BE2C (cell line): ENCODE measurements at regions not wholly inside any gene's neighbourhood (a gene's known extent, or its start where the extent isn't known, plus 50 kb on each side); places are given as distances from the start of the nearest gene placed in this dataset.

Experiments
- DNase-seq: peaks from one replicate; pipeline ENCODE4 v3.0.0-alpha.2; 2020
- H3K27me3 ChIP-seq: fragments of 250-450 bp; sonication (Bioruptor Pico); 2 replicates; pipeline ENCODE4 v1.5.1; 2020; ENCODE audit warnings: mild to moderate bottlenecking
- H3K36me3 ChIP-seq: fragments of 250-450 bp; sonication (Bioruptor Pico); 2 replicates; pipeline ENCODE4 v1.5.1; 2020; ENCODE audit warnings: mild to moderate bottlenecking
- H3K4me1 ChIP-seq: fragments of 250-450 bp; sonication (Bioruptor Pico); 2 replicates; pipeline ENCODE4 v1.5.1; 2020
- H3K4me3 ChIP-seq: 2 replicates; pipeline ENCODE4 v1.5.1; 2011; ENCODE audit warnings: low read depth, low read length
- H3K9me3 ChIP-seq: fragments of 250-450 bp; sonication (Bioruptor Pico); 2 replicates; pipeline ENCODE4 v1.5.1; 2020
- CTCF ChIP-seq: IDR thresholded peaks from 2 replicates; pipeline ENCODE4 v1.5.1; 2012; ENCODE audit warnings: mild to moderate bottlenecking, low read depth, low read length

DNA sequence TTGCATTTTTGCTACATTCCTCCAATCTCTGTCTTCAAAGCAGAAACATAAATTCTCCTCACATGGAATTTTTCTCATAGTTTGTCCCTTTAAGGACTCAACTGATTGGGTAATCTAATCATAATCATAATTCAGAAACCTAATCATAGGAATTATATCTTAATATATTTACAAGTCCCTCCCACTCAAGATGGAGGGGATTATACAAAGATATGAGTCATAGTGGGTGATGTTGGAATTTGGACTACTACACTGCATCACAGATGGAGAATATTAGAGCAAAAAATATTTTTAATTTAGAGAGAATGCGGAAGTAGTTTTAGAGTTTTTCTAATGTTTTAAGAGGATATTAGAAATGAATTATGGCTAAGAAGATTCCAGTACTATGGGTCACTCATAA lies 1034.0 kb downstream of the DTWD2 start:
- DNase-seq = no peak
- H3K9me3 ChIP-seq = no peaks in the 10 kb centered on the region; the same call in 1 of the 2 replicates
- H3K27me3 ChIP-seq = no peaks in the 10 kb centered on the region
- no peak overlapping the region for H3K4me3 ChIP-seq
- no peaks in the 10 kb centered on the region for H3K36me3 ChIP-seq
- no peaks in the 10 kb centered on the region for H3K4me1 ChIP-seq
- TF ChIP-seq CTCF = no peak

DNA sequence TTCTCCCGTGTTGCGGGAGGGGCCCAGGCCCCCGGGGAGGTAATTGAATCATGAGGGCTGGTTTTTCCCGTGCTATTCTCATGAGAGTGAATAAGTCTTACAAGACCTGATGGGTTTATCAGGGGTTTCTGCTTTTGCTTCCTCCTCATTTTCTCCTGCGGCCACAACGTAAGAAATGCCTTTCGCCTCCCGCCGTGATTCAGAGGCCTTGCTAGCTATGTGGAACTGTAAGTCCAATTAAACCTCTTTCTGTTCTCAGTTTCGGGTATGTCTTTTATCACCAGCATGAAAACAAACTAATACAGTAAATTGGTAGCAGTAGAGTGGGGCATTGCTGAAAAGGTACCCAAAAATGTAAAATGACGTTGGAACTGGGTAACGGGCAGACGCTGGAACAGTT lies 1035.1 kb downstream of the DTWD2 start:
- H3K4me3 ChIP-seq = no peak overlapping the region
- TF ChIP-seq CTCF = no peak
- no peaks in the 10 kb centered on the region for H3K36me3 ChIP-seq
- no peak for DNase-seq
- no peaks in the 10 kb centered on the region; the same call in 1 of the 2 replicates for H3K9me3 ChIP-seq
- H3K4me1 ChIP-seq = no peaks in the 10 kb centered on the region
- H3K27me3 ChIP-seq = no peaks in the 10 kb centered on the region

- DNase-seq = no peak
Observed at GRCh38 chr5:117947836-117948235, 1040.5 kb downstream of the DTWD2 start.

DNA sequence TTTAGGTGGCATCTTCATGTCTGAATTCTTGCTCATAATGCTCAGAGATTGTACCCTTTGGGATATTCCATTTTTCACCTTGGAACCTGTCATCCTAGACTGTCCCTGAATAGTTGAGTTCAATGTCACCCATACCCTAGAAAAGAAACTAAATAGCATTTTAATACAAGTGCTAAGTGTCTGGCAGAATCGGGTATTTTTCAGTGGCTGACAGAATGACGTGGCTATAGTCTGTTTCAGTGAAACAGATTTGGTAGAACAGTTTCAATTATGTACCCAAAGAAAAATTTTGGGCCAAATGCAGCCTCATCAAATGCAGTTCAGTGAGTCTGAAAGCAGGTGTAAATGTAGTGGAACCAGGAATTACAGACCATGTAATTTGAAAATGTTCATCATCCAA lies 1041.2 kb downstream of the DTWD2 start:
- no peaks in the 10 kb centered on the region for H3K4me1 ChIP-seq
- H3K27me3 ChIP-seq = no peaks in the 10 kb centered on the region
- no peaks in the 10 kb centered on the region for H3K9me3 ChIP-seq
- no peak overlapping the region for H3K4me3 ChIP-seq
- TF ChIP-seq CTCF = no peak
- no peak for DNase-seq
- H3K36me3 ChIP-seq = no peaks in the 10 kb centered on the region

More at GRCh38 chr5:117947836-117948235, 1040.5 kb downstream of the DTWD2 start:
- Histone ChIP-seq H3K4me3 (no peak overlapping the region), H3K4me1 (no peaks in the 10 kb centered on the region), H3K36me3 (no peaks in the 10 kb centered on the region), H3K9me3 (no peaks in the 10 kb centered on the region), H3K27me3 (no peaks in the 10 kb centered on the region)
- no peak for TF ChIP-seq CTCF

DNA sequence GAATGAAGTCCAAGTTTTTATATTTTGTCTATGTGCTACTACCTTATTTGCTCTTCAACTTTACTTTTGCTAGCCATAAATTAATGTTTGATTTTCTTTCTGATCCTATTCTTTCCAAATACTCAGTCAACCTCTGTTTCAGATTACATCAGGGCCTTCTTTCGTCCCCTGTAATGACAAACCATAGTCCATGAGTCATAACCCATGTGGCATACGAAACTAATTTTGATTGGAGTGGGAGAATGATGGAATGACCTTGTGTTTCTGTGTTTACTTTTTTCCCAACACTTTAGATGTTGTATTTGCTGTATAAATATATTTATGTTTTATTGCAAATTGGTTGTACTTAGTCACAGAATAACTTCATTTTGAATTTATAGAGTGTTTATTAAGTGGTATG lies 1043.1 kb downstream of the DTWD2 start:
- Histone ChIP-seq H3K36me3 (no peaks in the 10 kb centered on the region), H3K27me3 (no peaks in the 10 kb centered on the region), H3K4me3 (no peak overlapping the region), H3K4me1 (no peaks in the 10 kb centered on the region), H3K9me3 (no peaks in the 10 kb centered on the region; the same call in 1 of the 2 replicates)
- TF ChIP-seq CTCF = no peak
- no peak for DNase-seq

DNA sequence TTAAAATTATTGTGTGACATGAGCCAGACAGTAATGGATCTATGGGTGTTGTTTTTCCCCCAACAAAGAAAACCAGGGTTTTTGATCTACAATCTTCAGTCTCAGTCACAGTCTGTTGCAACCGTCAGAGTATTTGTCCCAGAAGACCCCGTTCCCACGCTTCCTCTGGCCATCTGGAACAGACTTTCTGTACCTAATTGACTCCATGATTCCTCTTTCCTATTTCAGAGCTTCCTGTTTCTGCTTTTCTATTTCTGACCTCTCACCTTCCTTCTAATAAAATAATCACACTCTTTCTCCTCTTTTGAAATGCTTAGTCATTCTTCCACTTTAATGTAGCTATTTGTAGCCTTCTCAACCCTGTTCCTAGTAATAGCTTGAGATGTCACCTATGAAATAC lies 1044.8 kb downstream of the DTWD2 start:
- Histone ChIP-seq H3K9me3 (no peaks in the 10 kb centered on the region; the same call in 1 of the 2 replicates), H3K27me3 (no peaks in the 10 kb centered on the region), H3K36me3 (no peaks in the 10 kb centered on the region), H3K4me1 (no peaks in the 10 kb centered on the region), H3K4me3 (no peak overlapping the region)
- TF ChIP-seq CTCF = no peak
- DNase-seq = no peak
